ENCODE measurements at regions not wholly inside any gene's neighbourhood (a gene's known extent, or its start where the extent isn't known, plus 50 kb on each side); places are given as distances from the start of the nearest gene placed in this dataset.

GRCh38 chr4:155544547-155544946 lies 122.1 kb upstream of the GUCY1A1 start:
- Histone ChIP-seq H3K4me1 (ENCODE audit: control insufficient read depth, extremely low read depth, insufficient read depth, low read length) (no peaks in the 10 kb centered on the region), H3K36me3 (ENCODE audit: control insufficient read depth in 2 of 2, extremely low read depth in 1 of 2, insufficient read depth in 2 of 2, low read length in 2 of 2) (no peaks in the 10 kb centered on the region), H3K9me1 (ENCODE audit: control insufficient read depth, extremely low read depth, insufficient read depth, low read length) (no peaks in the 10 kb centered on the region), H3K9me3 (ENCODE audit: control insufficient read depth, low read depth, low read length) (no peaks in the 10 kb centered on the region), H3K27me3 (ENCODE audit: control insufficient read depth, extremely low read depth, insufficient read depth, low read length) (no peaks in the 10 kb centered on the region), H3K9ac (ENCODE audit: control insufficient read depth, extremely low read depth, insufficient read depth, low read length) (no peak overlapping the region), H3K27ac (ENCODE audit: control insufficient read depth, insufficient read depth, low read length) (no peak overlapping the region), H3K4me3 (ENCODE audit: control insufficient read depth in 2 of 3, extremely low read depth in 1 of 3, insufficient read depth in 2 of 3, low read depth in 1 of 3, low read length in 3 of 3) (no peak overlapping the region), H4K20me1 (ENCODE audit: control insufficient read depth, extremely low read depth, insufficient read depth, low read length) (no peaks in the 10 kb centered on the region), H3K79me2 (ENCODE audit: control insufficient read depth, insufficient read depth, low read length) (no peaks in the 10 kb centered on the region), H2AFZ (ENCODE audit: control insufficient read depth, low read length) (no peak overlapping the region), H3K4me2 (ENCODE audit: control insufficient read depth, extremely low read depth, insufficient read depth, low read depth, low read length) (no peak overlapping the region)
- FAIRE-seq (no peak), DNase-seq (ENCODE audit: low read depth, low spot score) (no peak)
- dilution Hi-C loops (cut with MboI; ENCODE audit: extremely low pct_ligation_motif_present, low sequenced_read_pairs) = no loop called here
- TF ChIP-seq CTCF (optimal IDR thresholded peaks at IDR 0.05 in 1 of 3, IDR thresholded peaks at IDR 0.05 in 1 of 3, conservative IDR thresholded peaks at IDR 0.05 in 1 of 3; ENCODE audit: extremely low read depth in 1 of 3, insufficient read depth in 2 of 3, low read length in 3 of 3) (no peak), EZH2 (IDR thresholded peaks at IDR 0.05; ENCODE audit: low read length) (no peak)

- Histone ChIP-seq H3K4me1 (ENCODE audit: control insufficient read depth, extremely low read depth, insufficient read depth, low read length) (no peaks in the 10 kb centered on the region), H2AFZ (ENCODE audit: control insufficient read depth, low read length) (no peak overlapping the region), H3K4me2 (ENCODE audit: control insufficient read depth, extremely low read depth, insufficient read depth, low read depth, low read length) (no peak overlapping the region), H3K27ac (ENCODE audit: control insufficient read depth, insufficient read depth, low read length) (no peak overlapping the region), H3K27me3 (ENCODE audit: control insufficient read depth, extremely low read depth, insufficient read depth, low read length) (no peaks in the 10 kb centered on the region), H3K9me1 (ENCODE audit: control insufficient read depth, extremely low read depth, insufficient read depth, low read length) (no peaks in the 10 kb centered on the region), H3K36me3 (ENCODE audit: control insufficient read depth in 2 of 2, extremely low read depth in 1 of 2, insufficient read depth in 2 of 2, low read length in 2 of 2) (no peaks in the 10 kb centered on the region), H3K9me3 (ENCODE audit: control insufficient read depth, low read depth, low read length) (no peaks in the 10 kb centered on the region), H3K9ac (ENCODE audit: control insufficient read depth, extremely low read depth, insufficient read depth, low read length) (no peak overlapping the region), H4K20me1 (ENCODE audit: control insufficient read depth, extremely low read depth, insufficient read depth, low read length) (no peaks in the 10 kb centered on the region), H3K79me2 (ENCODE audit: control insufficient read depth, insufficient read depth, low read length) (no peaks in the 10 kb centered on the region), H3K4me3 (ENCODE audit: control insufficient read depth in 2 of 3, extremely low read depth in 1 of 3, insufficient read depth in 2 of 3, low read depth in 1 of 3, low read length in 3 of 3) (no peak overlapping the region)
- no peak for DNase-seq (ENCODE audit: low read depth, low spot score)
- TF ChIP-seq EZH2 (IDR thresholded peaks at IDR 0.05; ENCODE audit: low read length) = no peak
- TF ChIP-seq CTCF (optimal IDR thresholded peaks at IDR 0.05 in 1 of 3, IDR thresholded peaks at IDR 0.05 in 1 of 3, conservative IDR thresholded peaks at IDR 0.05 in 1 of 3; ENCODE audit: extremely low read depth in 1 of 3, insufficient read depth in 2 of 3, low read length in 3 of 3) = no peak
- dilution Hi-C loops (cut with MboI; ENCODE audit: extremely low pct_ligation_motif_present, low sequenced_read_pairs) = no loop called here
- no peak for FAIRE-seq
These were observed 123.4 kb upstream of the GUCY1A1 start for GRCh38 chr4:155543126-155543765.
